Mesenchymal stem cell (in vitro differentiated cells and primary cell): ENCODE measurements at regions not wholly inside any gene's neighbourhood (a gene's known extent, or its start where the extent isn't known, plus 50 kb on each side); places are given as distances from the start of the nearest gene placed in this dataset.
A peak's percentile ranks its signal among the peaks of the same experiment; 100 is the strongest.

ENCODE experiments used
- DNase-seq: peaks from one replicate; pipeline ENCODE4 v3.0.0-alpha.2; 2013
- H2AFZ ChIP-seq: one replicate; pipeline ENCODE4 v1.6.1; 2013; ENCODE audit warnings: low read depth, mild to moderate bottlenecking, control low read depth, inconsistent platforms, low read length, moderate library complexity
- H2AK5ac ChIP-seq: 2 replicates; pipeline ENCODE4 v1.6.1; 2013; ENCODE audit warnings: low read length, moderate library complexity, mild to moderate bottlenecking, inconsistent platforms; ENCODE audit not compliant: severe bottlenecking
- H2BK120ac ChIP-seq: one replicate; pipeline ENCODE4 v1.6.1; 2013; ENCODE audit warnings: low read depth, mild to moderate bottlenecking, inconsistent platforms, low read length, moderate library complexity
- H2BK12ac ChIP-seq, 2 experiments: one replicate each; pipeline ENCODE4 v1.6.1; 2013; ENCODE audit warnings: inconsistent platforms in 2 of 2, low read length in 2 of 2, mild to moderate bottlenecking in 2 of 2, moderate library complexity in 2 of 2, control low read depth in 1 of 2
- H2BK15ac ChIP-seq: one replicate; pipeline ENCODE4 v1.6.1; 2013; ENCODE audit warnings: mild to moderate bottlenecking, low read depth, inconsistent platforms; ENCODE audit not compliant: poor library complexity, severe bottlenecking
- H2BK5ac ChIP-seq: 2 replicates; pipeline ENCODE4 v1.6.1; 2013; ENCODE audit warnings: low read depth, mild to moderate bottlenecking, low read length, control low read depth, inconsistent platforms; ENCODE audit not compliant: poor library complexity, severe bottlenecking
- H3K14ac ChIP-seq, 2 experiments: one replicate each; pipeline ENCODE4 v1.6.1; 2013; ENCODE audit warnings: inconsistent platforms in 2 of 2, low read length in 2 of 2, control low read depth in 1 of 2, mild to moderate bottlenecking in 1 of 2, moderate library complexity in 1 of 2
- H3K18ac ChIP-seq, 2 experiments: one replicate each; pipeline ENCODE4 v1.6.1; 2013; ENCODE audit warnings: inconsistent platforms in 2 of 2, low read length in 2 of 2, control low read depth in 1 of 2, low read depth in 1 of 2, mild to moderate bottlenecking in 1 of 2
- H3K23ac ChIP-seq, 2 experiments: one replicate each; pipeline ENCODE4 v1.6.1; 2013; ENCODE audit warnings: inconsistent platforms in 2 of 2, low read length in 2 of 2, mild to moderate bottlenecking in 2 of 2, moderate library complexity in 2 of 2, control low read depth in 1 of 2
- H3K27ac ChIP-seq: 2 replicates; pipeline ENCODE4 v1.5.1; 2013; ENCODE audit warnings: mild to moderate bottlenecking, moderate library complexity, low read length, control low read depth, inconsistent platforms; ENCODE audit not compliant: poor library complexity, severe bottlenecking
- H3K27me3 ChIP-seq, 2 experiments: 2 replicates each; pipeline versions ENCODE4 v1.6.1 to v1.7.0; 2013; ENCODE audit warnings: low read length in 2 of 2, mild to moderate bottlenecking in 2 of 2, moderate library complexity in 2 of 2, control low read depth in 1 of 2, inconsistent platforms in 1 of 2; ENCODE audit not compliant: control insufficient read depth in 1 of 2, insufficient read depth in 1 of 2
- H3K36me3 ChIP-seq, 2 experiments: 2 replicates each; pipeline versions ENCODE4 v1.6.1 to v1.7.0; 2013; ENCODE audit warnings: low read length in 2 of 2, control low read depth in 1 of 2, inconsistent platforms in 1 of 2, low read depth in 1 of 2, mild to moderate bottlenecking in 1 of 2; ENCODE audit not compliant: insufficient read depth in 2 of 2, control insufficient read depth in 1 of 2
- H3K4ac ChIP-seq, 2 experiments: one replicate each; pipeline ENCODE4 v1.6.1; 2013; ENCODE audit warnings: inconsistent platforms in 2 of 2, low read length in 2 of 2, mild to moderate bottlenecking in 2 of 2, moderate library complexity in 2 of 2, control low read depth in 1 of 2, low read depth in 1 of 2
- H3K4me1 ChIP-seq: 2 replicates; pipeline ENCODE4 v1.6.1; 2013; ENCODE audit warnings: low read depth, low read length, control low read depth; ENCODE audit not compliant: control insufficient read depth, insufficient read depth
- H3K4me2 ChIP-seq: 2 replicates; pipeline ENCODE4 v1.6.1; 2013; ENCODE audit warnings: low read length, mild to moderate bottlenecking, inconsistent platforms; ENCODE audit not compliant: poor library complexity, severe bottlenecking
- H3K4me3 ChIP-seq, 2 experiments: 2 replicates each; pipeline versions ENCODE4 v1.5.1 to v1.7.0; 2013; ENCODE audit warnings: low read length in 2 of 2, mild to moderate bottlenecking in 2 of 2, control low read depth in 1 of 2, low read depth in 1 of 2; ENCODE audit not compliant: insufficient read depth in 1 of 2
- H3K79me1 ChIP-seq: replicated peaks from 2 replicates; pipeline ENCODE4 v1.6.1; 2013; ENCODE audit warnings: mild to moderate bottlenecking, control low read depth, low read length, inconsistent platforms; ENCODE audit not compliant: poor library complexity, severe bottlenecking
- H3K9ac ChIP-seq: 2 replicates; pipeline ENCODE4 v1.7.0; 2013; ENCODE audit warnings: mild to moderate bottlenecking, low read length, moderate library complexity
- H3K9me3 ChIP-seq: 2 replicates; pipeline ENCODE4 v1.7.0; 2013; ENCODE audit warnings: mild to moderate bottlenecking, low read length; ENCODE audit not compliant: control insufficient read depth
- H4K8ac ChIP-seq: one replicate; pipeline ENCODE4 v1.6.1; 2013; ENCODE audit warnings: inconsistent platforms, mild to moderate bottlenecking, low read length, moderate library complexity
- H4K91ac ChIP-seq: one replicate; pipeline ENCODE4 v1.6.1; 2013; ENCODE audit warnings: mild to moderate bottlenecking, low read length, inconsistent platforms
- WGBS: methylation state at CpG from one replicate; pipeline ENCODE4 v1.1.7; 2013; ENCODE audit warnings: mixed read lengths; 5-methylcytosine and 5-hydroxymethylcytosine counted together

- H3K9me3 ChIP-seq = no peaks in the 10 kb centered on the region
- peak overlapping the region; percentile 17 for H3K9ac ChIP-seq
- no peak overlapping the region for H2BK12ac ChIP-seq
- H3K18ac ChIP-seq = no peak overlapping the region
- H2BK5ac ChIP-seq = no peak overlapping the region
- H3K27me3 ChIP-seq = no peaks in the 10 kb centered on the region
- H4K91ac ChIP-seq = no peak overlapping the region
- no peak overlapping the region for H3K4ac ChIP-seq
- H2AK5ac ChIP-seq = no peak overlapping the region
- no peaks in the 10 kb centered on the region for H3K79me1 ChIP-seq
- no peak overlapping the region for H3K14ac ChIP-seq
- no peak overlapping the region for H2BK15ac ChIP-seq
- no peak overlapping the region for H2BK120ac ChIP-seq
- H3K36me3 ChIP-seq = no peaks in the 10 kb centered on the region
- 82% methylated on average over 9 of the region's 9 CpGs for WGBS
- H3K4me1 ChIP-seq = no peaks in the 10 kb centered on the region
- H3K27ac ChIP-seq = no peak overlapping the region
- no peak for DNase-seq
- H2AFZ ChIP-seq = no peak overlapping the region
- no peak overlapping the region for H3K23ac ChIP-seq
- no peak overlapping the region for H3K4me3 ChIP-seq
- no peak overlapping the region for H4K8ac ChIP-seq
- no peak overlapping the region for H3K4me2 ChIP-seq
Measured at GRCh38 chr2:175568109-175568730, 386.7 kb upstream of the ATP5MC3 start.

DNA sequence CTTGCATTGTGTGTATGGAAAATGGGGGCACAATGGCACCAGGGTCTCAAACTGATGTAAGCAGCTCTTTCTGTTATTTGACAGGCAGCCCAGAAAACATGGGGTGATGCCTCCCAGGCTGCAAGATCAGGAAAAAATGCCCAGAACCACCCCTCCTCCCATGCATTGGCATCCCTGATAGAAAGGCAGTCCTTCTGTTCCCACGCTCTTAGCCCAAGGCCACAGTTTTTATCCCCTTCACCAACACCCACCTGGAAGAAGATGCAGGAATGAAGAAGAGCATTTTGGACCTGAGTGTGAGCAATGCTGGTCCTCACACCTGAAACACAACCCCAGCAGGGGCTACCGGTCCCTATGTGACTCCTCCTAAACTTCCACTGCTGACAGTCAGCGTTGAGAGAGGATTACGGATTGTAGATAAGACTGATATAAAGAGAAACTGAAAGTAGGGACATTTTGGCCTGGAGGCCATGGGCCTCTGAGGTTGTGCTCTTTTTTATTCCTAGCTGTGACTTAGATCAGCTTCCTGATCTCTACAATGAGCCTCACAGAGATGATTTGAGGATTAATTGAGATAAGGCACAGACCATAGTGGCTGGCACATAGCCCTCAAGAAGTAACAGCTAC, 386.0 kb upstream of the ATP5MC3 start:
- no peaks in the 10 kb centered on the region for H3K79me1 ChIP-seq
- H3K4me1 ChIP-seq = no peaks in the 10 kb centered on the region

DNA sequence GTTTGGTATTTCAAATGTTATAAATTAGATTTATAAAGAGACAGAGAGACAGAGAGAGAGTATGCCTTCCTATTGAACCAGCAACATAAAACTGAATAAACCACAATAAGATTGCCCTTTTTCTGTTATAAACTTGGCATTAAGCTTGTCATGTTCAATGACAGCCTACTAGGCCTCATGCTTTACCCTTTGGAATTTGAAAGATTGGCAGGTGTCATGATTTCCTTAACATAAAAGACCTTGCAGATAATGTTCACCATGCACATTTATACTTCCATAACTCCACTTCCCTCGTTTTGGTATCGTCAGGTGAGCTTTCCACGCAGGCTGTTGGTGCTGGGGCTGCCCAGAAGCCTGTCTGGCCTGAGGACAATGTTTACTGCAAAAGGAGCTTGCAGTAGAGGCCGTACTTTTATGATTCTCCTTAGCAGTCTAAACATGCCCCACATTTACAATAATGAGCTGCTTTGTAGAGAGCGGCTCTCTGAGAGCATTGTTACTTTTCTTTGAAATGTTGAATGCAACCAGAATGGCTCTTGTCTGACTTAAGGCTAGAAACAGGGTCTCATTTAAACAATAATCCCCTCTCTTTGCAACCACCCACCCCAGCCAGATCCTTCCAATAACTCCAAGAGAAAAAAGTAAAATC, 379.1 kb upstream of the ATP5MC3 start:
- H3K4me2 ChIP-seq = no peak overlapping the region
- no peak overlapping the region for H4K91ac ChIP-seq
- H4K8ac ChIP-seq = no peak overlapping the region
- no peak overlapping the region for H3K14ac ChIP-seq
- no peak overlapping the region for H2AK5ac ChIP-seq
- no peak overlapping the region for H3K4ac ChIP-seq
- no peak overlapping the region for H2BK5ac ChIP-seq
- no peaks in the 10 kb centered on the region for H3K4me1 ChIP-seq
- no peaks in the 10 kb centered on the region for H3K9me3 ChIP-seq
- no peak overlapping the region for H2BK120ac ChIP-seq
- no peak overlapping the region for H2AFZ ChIP-seq
- WGBS = 74% methylated on average over 4 of the region's 5 CpGs
- no peak overlapping the region for H3K18ac ChIP-seq
- H3K27me3 ChIP-seq = no peaks in the 10 kb centered on the region
- no peak overlapping the region for H2BK12ac ChIP-seq
- no peak overlapping the region for H3K9ac ChIP-seq
- no peak overlapping the region for H2BK15ac ChIP-seq
- no peak overlapping the region for H3K4me3 ChIP-seq
- H3K27ac ChIP-seq = no peak overlapping the region
- DNase-seq = no peak
- no peaks in the 10 kb centered on the region for H3K36me3 ChIP-seq
- H3K79me1 ChIP-seq = no peaks in the 10 kb centered on the region
- H3K23ac ChIP-seq = no peak overlapping the region

More for the DNA sequence above, 386.0 kb upstream of the ATP5MC3 start:
- H2AFZ ChIP-seq = no peak overlapping the region
- no peak overlapping the region for H3K4ac ChIP-seq
- no peak overlapping the region for H3K14ac ChIP-seq
- H3K27me3 ChIP-seq = no peaks in the 10 kb centered on the region
- no peak overlapping the region for H2BK12ac ChIP-seq
- peak overlapping the region; percentile 17 for H3K9ac ChIP-seq
- H2AK5ac ChIP-seq = no peak overlapping the region
- no peak overlapping the region for H2BK120ac ChIP-seq
- H3K23ac ChIP-seq = no peak overlapping the region
- no peak overlapping the region for H4K91ac ChIP-seq
- peak overlapping the region in 1 of 2 experiments; percentile 34 for H3K4me3 ChIP-seq
- H3K36me3 ChIP-seq = no peaks in the 10 kb centered on the region
- no peak overlapping the region for H2BK5ac ChIP-seq
- no peak overlapping the region for H3K18ac ChIP-seq
- 65% methylated on average over 3 of the region's 4 CpGs for WGBS
- no peak overlapping the region for H4K8ac ChIP-seq
- no peaks in the 10 kb centered on the region for H3K9me3 ChIP-seq
- no peak overlapping the region for H3K27ac ChIP-seq
- peak; percentile 7 for DNase-seq
- no peak overlapping the region for H2BK15ac ChIP-seq
- H3K4me2 ChIP-seq = no peak overlapping the region

DNA sequence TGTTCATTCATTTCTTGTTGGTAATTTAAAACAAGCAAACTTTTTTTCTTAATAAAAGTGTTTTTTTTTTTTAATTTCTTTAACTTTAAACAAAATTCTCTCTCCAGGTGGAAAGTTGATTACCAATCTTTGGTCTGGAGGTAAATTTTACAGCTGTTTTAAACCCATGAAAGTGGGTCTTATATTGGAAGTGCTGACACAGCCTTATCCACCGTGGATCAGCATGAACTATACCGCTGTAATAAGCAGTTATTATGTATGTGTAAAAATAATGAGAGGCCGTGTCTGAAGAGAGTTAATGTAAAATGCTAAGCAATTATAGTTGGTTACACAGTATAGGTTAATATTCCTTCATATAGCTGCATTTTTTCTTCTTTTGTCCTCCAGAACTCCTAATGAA, 378.1 kb upstream of the ATP5MC3 start:
- Histone ChIP-seq H3K27ac (no peak overlapping the region), H3K9me3 (no peaks in the 10 kb centered on the region), H2BK15ac (no peak overlapping the region), H3K14ac (no peak overlapping the region), H2BK120ac (no peak overlapping the region), H3K36me3 (no peaks in the 10 kb centered on the region), H3K79me1 (no peaks in the 10 kb centered on the region), H3K4me2 (no peak overlapping the region), H2BK5ac (no peak overlapping the region), H3K4me1 (no peaks in the 10 kb centered on the region), H3K4me3 (no peak overlapping the region), H2AK5ac (no peak overlapping the region), H3K27me3 (no peaks in the 10 kb centered on the region), H3K9ac (no peak overlapping the region), H3K23ac (no peak overlapping the region), H2AFZ (no peak overlapping the region), H4K91ac (no peak overlapping the region), H4K8ac (no peak overlapping the region), H3K4ac (no peak overlapping the region), H2BK12ac (no peak overlapping the region), H3K18ac (no peak overlapping the region)
- DNase-seq = no peak
- 70% methylated on average over 2 of the region's 3 CpGs for WGBS
